NB4 (cell line): ENCODE measurements at regions not wholly inside any gene's neighbourhood (a gene's known extent, or its start where the extent isn't known, plus 50 kb on each side); places are given as distances from the start of the nearest gene placed in this dataset.

ENCODE experiments used
- DNase-seq: peaks from one replicate; pipeline ENCODE4 v3.0.0; 2010; ENCODE audit warnings: low read depth
- H3K4me3 ChIP-seq: one replicate; pipeline ENCODE4 v1.5.1; 2011; ENCODE audit warnings: mild to moderate bottlenecking, low read depth, low read length, moderate library complexity
- MYC ChIP-seq: IDR thresholded peaks from 2 replicates; pipeline ENCODE4 v1.6.1; 2011; ENCODE audit warnings: low read depth, low read length
- POLR2A ChIP-seq: IDR thresholded peaks from 2 replicates; pipeline ENCODE4 v1.6.1; 2011; ENCODE audit warnings: mild to moderate bottlenecking; ENCODE audit not compliant: insufficient read length; ENCODE audit errors: extremely low read depth
- TF ChIP-seq, protein P1 (sequence below): IDR thresholded peaks from 2 replicates; pipeline ENCODE4 v1.6.1; 2011; ENCODE audit warnings: low read depth, low read length
- TF ChIP-seq, protein P2 (sequence below): IDR thresholded peaks from one replicate; pipeline ENCODE4 v1.5.1; 2012; ENCODE audit warnings: low read depth, low read length

- no peak overlapping the region for H3K4me3 ChIP-seq
- no peak for DNase-seq
- TF ChIP-seq, protein P1, sequence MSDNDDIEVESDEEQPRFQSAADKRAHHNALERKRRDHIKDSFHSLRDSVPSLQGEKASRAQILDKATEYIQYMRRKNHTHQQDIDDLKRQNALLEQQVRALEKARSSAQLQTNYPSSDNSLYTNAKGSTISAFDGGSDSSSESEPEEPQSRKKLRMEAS, result no peak
- TF ChIP-seq MYC (no peak), POLR2A (no peak)
- TF ChIP-seq, protein P2, sequence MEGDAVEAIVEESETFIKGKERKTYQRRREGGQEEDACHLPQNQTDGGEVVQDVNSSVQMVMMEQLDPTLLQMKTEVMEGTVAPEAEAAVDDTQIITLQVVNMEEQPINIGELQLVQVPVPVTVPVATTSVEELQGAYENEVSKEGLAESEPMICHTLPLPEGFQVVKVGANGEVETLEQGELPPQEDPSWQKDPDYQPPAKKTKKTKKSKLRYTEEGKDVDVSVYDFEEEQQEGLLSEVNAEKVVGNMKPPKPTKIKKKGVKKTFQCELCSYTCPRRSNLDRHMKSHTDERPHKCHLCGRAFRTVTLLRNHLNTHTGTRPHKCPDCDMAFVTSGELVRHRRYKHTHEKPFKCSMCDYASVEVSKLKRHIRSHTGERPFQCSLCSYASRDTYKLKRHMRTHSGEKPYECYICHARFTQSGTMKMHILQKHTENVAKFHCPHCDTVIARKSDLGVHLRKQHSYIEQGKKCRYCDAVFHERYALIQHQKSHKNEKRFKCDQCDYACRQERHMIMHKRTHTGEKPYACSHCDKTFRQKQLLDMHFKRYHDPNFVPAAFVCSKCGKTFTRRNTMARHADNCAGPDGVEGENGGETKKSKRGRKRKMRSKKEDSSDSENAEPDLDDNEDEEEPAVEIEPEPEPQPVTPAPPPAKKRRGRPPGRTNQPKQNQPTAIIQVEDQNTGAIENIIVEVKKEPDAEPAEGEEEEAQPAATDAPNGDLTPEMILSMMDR, result no peak
Measured at GRCh38 chr4:184879271-184879670, 53.5 kb upstream of the ACSL1 start.

GRCh38 chr4:184882276-184882675, 56.5 kb upstream of the ACSL1 start:
- no peak overlapping the region for H3K4me3 ChIP-seq
- DNase-seq, result no peak

DNA sequence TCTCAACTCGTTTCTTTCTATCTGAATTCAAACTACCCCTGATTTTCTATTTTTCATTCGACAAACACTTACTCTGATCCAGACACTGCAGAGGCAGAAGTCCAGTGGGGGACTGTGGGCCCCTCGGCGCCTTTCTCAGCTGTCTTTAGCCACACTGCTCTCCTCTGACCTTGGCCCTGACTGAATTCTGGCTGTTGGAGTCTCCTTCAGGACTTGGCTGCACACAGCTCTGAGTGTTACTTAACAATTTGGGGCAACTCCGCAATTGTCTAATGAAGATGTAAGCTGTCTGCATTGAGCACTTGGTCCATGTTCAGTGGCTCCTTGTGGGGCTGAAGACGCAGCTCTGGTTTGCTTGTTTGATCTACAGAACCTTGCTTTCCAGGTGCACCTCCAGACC, 57.3 kb upstream of the ACSL1 start:
- no peak for DNase-seq
- H3K4me3 ChIP-seq, result no peak overlapping the region
- TF ChIP-seq, protein P2, result no peak
- TF ChIP-seq MYC, result no peak
- TF ChIP-seq, protein P1, result no peak

More at GRCh38 chr4:184882276-184882675, 56.5 kb upstream of the ACSL1 start:
- no peak for TF ChIP-seq POLR2A
- TF ChIP-seq, protein P1, result no peak
- TF ChIP-seq, protein P2, result no peak
- TF ChIP-seq MYC, result no peak

DNA sequence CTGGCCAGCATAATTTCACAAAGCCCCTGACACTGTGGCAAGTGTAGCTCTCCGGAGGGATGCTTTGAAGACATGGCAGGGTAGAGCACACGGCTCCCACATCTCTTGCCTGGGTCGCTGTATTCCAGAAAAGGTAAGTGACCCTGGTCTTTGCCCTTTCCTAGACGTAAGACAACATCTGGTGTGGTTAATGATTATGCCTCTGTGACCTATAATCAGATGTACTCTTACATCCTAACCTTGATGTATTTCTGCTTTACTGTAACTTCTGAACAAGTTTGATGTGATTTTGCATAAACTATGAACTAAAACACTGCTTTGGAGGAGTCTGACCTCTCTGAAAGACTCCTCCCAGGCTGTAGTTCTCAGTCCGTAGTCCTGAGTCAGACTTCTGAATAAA, 59.1 kb upstream of the ACSL1 start:
- TF ChIP-seq, protein P2, result no peak
- TF ChIP-seq MYC (no peak), POLR2A (no peak)
- TF ChIP-seq, protein P1, result no peak

DNA sequence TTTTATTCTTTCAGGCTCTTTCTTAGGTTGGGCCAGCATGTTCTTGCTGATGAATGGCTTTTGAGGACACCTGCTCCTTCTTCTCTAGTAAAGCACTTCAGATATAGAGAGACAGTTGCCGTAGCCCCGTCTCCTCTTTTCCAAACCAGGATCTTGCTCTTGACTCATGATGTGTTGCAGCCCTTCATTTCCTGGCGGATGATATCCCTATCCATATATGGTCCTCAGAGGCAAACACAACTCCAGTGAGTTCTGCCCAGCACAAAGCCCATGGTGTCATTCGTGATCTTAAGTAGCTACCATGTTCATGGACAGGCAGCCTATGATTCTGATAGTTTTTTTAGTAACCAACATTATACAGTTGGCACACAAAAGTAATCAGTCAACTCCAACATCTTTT, 59.8 kb upstream of the ACSL1 start:
- TF ChIP-seq MYC (no peak), POLR2A (no peak)
- TF ChIP-seq, protein P2, result no peak
- TF ChIP-seq, protein P1, result no peak
- DNase-seq, result no peak

More for the DNA sequence above, 59.1 kb upstream of the ACSL1 start:
- no peak for DNase-seq
- H3K4me3 ChIP-seq, result no peak overlapping the region

DNA sequence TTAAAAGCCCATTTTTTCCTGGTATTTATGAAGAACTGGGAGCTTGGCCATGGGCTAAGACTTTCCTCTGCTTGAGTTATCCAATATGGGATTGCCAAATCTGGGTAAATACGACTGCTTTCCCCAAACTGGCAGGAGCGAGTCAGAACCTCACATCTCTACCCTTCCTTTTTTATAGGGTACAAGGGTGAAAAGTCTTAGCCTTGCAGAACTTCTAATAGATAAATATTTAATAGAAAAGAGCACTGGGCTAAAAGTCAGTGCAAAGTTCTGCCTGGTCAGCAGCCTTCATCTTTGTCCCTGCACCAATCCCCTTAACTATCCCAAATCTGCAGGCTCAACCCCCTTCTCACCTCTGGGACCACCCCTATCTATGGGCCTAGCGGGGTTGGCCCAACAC, 61.6 kb upstream of the ACSL1 start:
- TF ChIP-seq, protein P2, result no peak
- TF ChIP-seq POLR2A (no peak), MYC (no peak)
- TF ChIP-seq, protein P1, result no peak
- DNase-seq, result no peak
- H3K4me3 ChIP-seq, result no peak overlapping the region

More for the DNA sequence above, 59.8 kb upstream of the ACSL1 start:
- no peak overlapping the region for H3K4me3 ChIP-seq
